HEK293 (cell line): ENCODE measurements at regions not wholly inside any gene's neighbourhood (a gene's known extent, or its start where the extent isn't known, plus 50 kb on each side); places are given as distances from the start of the nearest gene placed in this dataset.
"Not testable (repeated sequence)": the region's sequence is repeated elsewhere in the genome, so short reads cannot be mapped to it uniquely, and the experiment has no call there.

Experiments used
- CTCF ChIA-PET: fragments of 350-600 bp; formaldehyde crosslinking; extraction: SDS; loops from one replicate; lab custom pipeline; 2021; ENCODE audit warnings: antibody characterized with exemption; lab: Yijun Ruan, JAX
- POLR2A ChIA-PET: fragments of 300-600 bp; formaldehyde crosslinking; extraction: SDS; loops from one replicate; lab custom pipeline; 2020; ENCODE audit warnings: antibody characterized with exemption, inconsistent platforms; lab: Yijun Ruan, JAX
- H3K27ac ChIP-seq: fragments of 200-500 bp; sonication (Bioruptor generic); 2 replicates; pipeline ENCODE4 v1.5.1; 2014; ENCODE audit warnings: low read depth, low read length, control low read depth, inconsistent platforms; ENCODE audit errors: extremely low read depth
- H3K36me3 ChIP-seq, 2 experiments: fragments of 200-500 bp in 1 of 2; sonication (Bioruptor generic) in 1 of 2; 1 replicate in 1 of 2; 2 replicates in 1 of 2; pipeline ENCODE4 v1.5.1; 2014 to 2017; ENCODE audit warnings: inconsistent platforms in 2 of 2, low read length in 2 of 2; ENCODE audit not compliant: control insufficient read depth in 2 of 2, insufficient read depth in 1 of 2
- H3K4me1 ChIP-seq: fragments of 200-500 bp; sonication (Bioruptor generic); 2 replicates; pipeline ENCODE4 v1.5.1; 2014; ENCODE audit warnings: mild to moderate bottlenecking, low read length, inconsistent platforms; ENCODE audit not compliant: control insufficient read depth, insufficient read depth
- H3K4me3 ChIP-seq: 2 replicates; pipeline ENCODE4 v1.5.1; 2011; ENCODE audit warnings: low read depth, mild to moderate bottlenecking, control low read depth, low read length, moderate library complexity
- H3K9me3 ChIP-seq: fragments of 200-500 bp; sonication (Bioruptor generic); 2 replicates; pipeline ENCODE4 v1.5.1; 2014; ENCODE audit warnings: low read depth, low read length, inconsistent platforms; ENCODE audit not compliant: control insufficient read depth, insufficient read depth
- ELK4 ChIP-seq: IDR thresholded peaks from 2 replicates; pipeline ENCODE4 v1.6.1; 2011; ENCODE audit warnings: mild to moderate bottlenecking, low read depth, low read length, borderline replicate concordance
- GLIS1 ChIP-seq: fragments of 450-650 bp; formaldehyde crosslinking; IDR thresholded peaks from 2 replicates; pipeline ENCODE4 v1.5.1; 2016; ENCODE audit warnings: missing biosample characterization, missing genetic modification characterization
- KLF1 ChIP-seq: fragments of 450-650 bp; formaldehyde crosslinking; IDR thresholded peaks from 2 replicates; pipeline ENCODE4 v1.5.1; 2016; ENCODE audit warnings: missing biosample characterization, missing genetic modification characterization
- KLF8 ChIP-seq: fragments of 450-650 bp; formaldehyde crosslinking; IDR thresholded peaks from 2 replicates; pipeline ENCODE4 v1.5.1; 2016; ENCODE audit warnings: missing biosample characterization, missing genetic modification characterization
- OVOL3 ChIP-seq: fragments of 450-650 bp; formaldehyde crosslinking; IDR thresholded peaks from 2 replicates; pipeline ENCODE4 v1.5.1; 2016; ENCODE audit warnings: missing biosample characterization, missing genetic modification characterization
- PRDM6 ChIP-seq: fragments of 450-650 bp; formaldehyde crosslinking; IDR thresholded peaks from 2 replicates; pipeline ENCODE4 v1.5.1; 2017; ENCODE audit warnings: missing biosample characterization, missing genetic modification characterization
- SALL2 ChIP-seq: fragments of 450-650 bp; formaldehyde crosslinking; IDR thresholded peaks from 2 replicates; pipeline ENCODE4 v1.5.0; 2017; ENCODE audit warnings: missing biosample characterization, mild to moderate bottlenecking, missing genetic modification characterization, borderline replicate concordance
- ZNF114 ChIP-seq: fragments of 450-650 bp; formaldehyde crosslinking; IDR thresholded peaks from 2 replicates; pipeline ENCODE4 v1.5.0; 2017; ENCODE audit warnings: missing biosample characterization, missing genetic modification characterization
- ZNF169 ChIP-seq: fragments of 450-650 bp; formaldehyde crosslinking; IDR thresholded peaks from 2 replicates; pipeline ENCODE4 v1.5.1; 2016; ENCODE audit warnings: missing biosample characterization, missing genetic modification characterization
- ZNF223 ChIP-seq: fragments of 450-650 bp; formaldehyde crosslinking; IDR thresholded peaks from 2 replicates; pipeline ENCODE4 v1.5.1; 2016; ENCODE audit warnings: missing biosample characterization, missing genetic modification characterization
- ZNF501 ChIP-seq: fragments of 450-650 bp; formaldehyde crosslinking; IDR thresholded peaks from 2 replicates; pipeline ENCODE4 v1.5.1; 2016; ENCODE audit warnings: missing biosample characterization, missing genetic modification characterization
- ZNF514 ChIP-seq: fragments of 450-650 bp; formaldehyde crosslinking; IDR thresholded peaks from 2 replicates; pipeline ENCODE4 v1.5.1; 2016; ENCODE audit warnings: missing biosample characterization, missing genetic modification characterization
- ZNF548 ChIP-seq: fragments of 450-650 bp; formaldehyde crosslinking; IDR thresholded peaks from 2 replicates; pipeline ENCODE4 v1.5.1; 2016; ENCODE audit warnings: missing biosample characterization, missing genetic modification characterization
- ZNF549 ChIP-seq: fragments of 450-650 bp; IDR thresholded peaks from 2 replicates; pipeline ENCODE4 v1.5.1; 2018; ENCODE audit warnings: missing biosample characterization, missing genetic modification characterization, mild to moderate bottlenecking, inconsistent platforms, moderate library complexity
- ZNF610 ChIP-seq: fragments of 450-650 bp; formaldehyde crosslinking; IDR thresholded peaks from 2 replicates; pipeline ENCODE4 v1.5.1; 2016; ENCODE audit warnings: missing biosample characterization, missing genetic modification characterization, borderline replicate concordance
- ZNF670 ChIP-seq: fragments of 450-650 bp; formaldehyde crosslinking; IDR thresholded peaks from 2 replicates; pipeline ENCODE4 v1.5.1; 2016; ENCODE audit warnings: missing biosample characterization, missing genetic modification characterization, low read depth
- ZNF792 ChIP-seq: fragments of 450-650 bp; formaldehyde crosslinking; IDR thresholded peaks from 2 replicates; pipeline ENCODE4 v1.5.1; 2016; ENCODE audit warnings: missing biosample characterization, missing genetic modification characterization

DNA sequence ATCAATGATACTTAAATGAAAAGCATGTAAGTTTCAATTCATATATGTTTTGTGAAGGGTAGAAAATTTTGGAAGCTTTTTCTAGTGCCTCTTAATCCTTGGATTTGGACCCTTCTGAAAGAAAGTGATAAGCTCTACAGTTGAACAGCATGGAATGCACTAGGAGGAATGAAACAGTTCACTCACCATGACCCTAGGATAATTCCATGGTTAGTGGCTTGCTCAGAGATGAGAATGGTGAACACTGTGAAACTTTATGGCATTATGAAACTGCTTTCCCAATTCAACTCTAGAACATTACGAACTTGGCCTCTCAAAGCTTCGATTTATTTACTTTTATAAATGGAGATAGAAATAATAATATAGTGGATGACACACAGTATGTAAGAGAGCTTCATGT lies 88.9 kb upstream of the FAT4 start (continued):
- TF ChIP-seq PRDM6 = no peak
- TF ChIP-seq ZNF223 (tag by site-specific recombination) = no peak

GRCh38 chr4:125200556-125200955 lies 114.2 kb upstream of the FAT4 start:
- no peaks in the 10 kb centered on the region for H3K36me3 ChIP-seq
- no peaks in the 10 kb centered on the region for H3K4me1 ChIP-seq
- TF ChIP-seq ELK4 (no peak), KLF8 (tag by site-specific recombination) (no peak), ZNF501 (tag by site-specific recombination) (no peak), ZNF548 (tag by site-specific recombination) (no peak), KLF1 (tag by site-specific recombination) (no peak), ZNF514 (tag by site-specific recombination) (no peak), ZNF792 (tag by site-specific recombination) (no peak), ZNF610 (no peak), ZNF114 (tag by site-specific recombination) (no peak), SALL2 (no peak), GLIS1 (tag by site-specific recombination) (no peak), OVOL3 (tag by site-specific recombination) (no peak), ZNF670 (tag by site-specific recombination) (no peak), ZNF549 (no peak)
- TF ChIP-seq, all 188 proteins: peak for 0
- no peak overlapping the region for H3K4me3 ChIP-seq
- POLR2A ChIA-PET = no interaction called here
- no peak overlapping the region for H3K27ac ChIP-seq
- H3K9me3 ChIP-seq = no peaks in the 10 kb centered on the region
- CTCF ChIA-PET = no interaction called here

DNA sequence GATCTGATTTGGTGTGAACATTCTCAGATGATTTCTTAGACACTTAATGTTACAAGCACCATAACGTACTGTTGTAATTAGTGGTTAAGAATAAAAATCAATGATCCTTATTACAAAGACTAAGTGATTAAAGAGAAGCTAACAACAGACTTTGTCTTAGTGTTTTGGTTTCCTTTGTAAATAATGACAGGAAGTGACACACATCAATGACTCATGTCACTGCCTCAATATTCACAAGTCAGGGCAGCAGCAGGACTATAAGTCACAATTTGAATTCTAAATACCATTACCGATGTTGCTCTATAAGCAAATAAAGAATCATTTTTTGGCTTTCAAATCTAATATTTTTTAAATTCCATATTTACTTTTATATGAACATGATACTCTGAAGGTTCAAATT lies 115.8 kb upstream of the FAT4 start:
- H3K9me3 ChIP-seq = no peaks in the 10 kb centered on the region
- no peaks in the 10 kb centered on the region for H3K4me1 ChIP-seq
- H3K27ac ChIP-seq = no peak overlapping the region
- CTCF ChIA-PET = interaction anchor here (0.6 kb wide), 1 partner anchor 156 kb away, joined by 3 read pairs; no protein-coding TSS in a partner anchor
- POLR2A ChIA-PET = no interaction called here
- H3K4me3 ChIP-seq = no peak overlapping the region
- no peaks in the 10 kb centered on the region for H3K36me3 ChIP-seq
- TF ChIP-seq ZNF169 = no peak

DNA sequence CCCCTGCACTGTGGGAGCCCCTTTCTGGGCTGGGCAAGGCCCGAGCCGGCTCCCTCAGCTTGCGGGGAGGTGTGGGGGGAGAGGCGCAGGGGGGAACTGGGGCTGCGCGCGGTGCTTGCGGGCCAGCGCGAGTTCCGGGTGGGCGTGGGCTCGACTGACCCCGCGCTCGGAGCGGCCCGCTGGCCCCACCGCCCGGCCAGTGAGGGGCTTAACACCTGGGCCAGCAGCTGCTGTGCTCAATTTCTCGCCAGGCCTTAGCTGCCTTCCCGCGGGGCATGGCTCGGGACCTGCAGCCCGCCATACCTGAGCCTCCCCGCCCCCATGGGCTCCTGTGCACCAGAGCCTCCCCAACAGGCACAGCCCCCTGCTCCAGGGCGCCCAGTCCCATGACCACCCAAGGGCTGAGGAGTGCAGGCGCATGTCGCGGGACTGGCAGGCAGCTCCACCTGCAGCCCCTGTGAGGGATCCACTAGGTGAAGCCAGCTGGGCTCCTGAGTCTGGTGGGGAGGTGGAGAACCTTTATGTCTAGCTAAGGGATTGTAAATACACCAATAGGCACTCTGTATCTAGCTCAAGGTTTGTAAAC lies 122.8 kb upstream of the FAT4 start:
- CTCF ChIA-PET = interaction anchor here (0.6 kb wide), 1 partner anchor 524 kb away, joined by 3 read pairs; no protein-coding TSS in a partner anchor
- H3K36me3 ChIP-seq, H3K4me1 ChIP-seq, H3K4me3 ChIP-seq, H3K9me3 ChIP-seq, POLR2A ChIA-PET, H3K27ac ChIP-seq: not testable (repeated sequence)
